HG03342 (cell line): ENCODE measurements at regions not wholly inside any gene's neighbourhood (a gene's known extent, or its start where the extent isn't known, plus 50 kb on each side); places are given as distances from the start of the nearest gene placed in this dataset.

Source experiments
- ATAC-seq: cut with Tn5 transposase; IDR thresholded peaks from one replicate; pipeline ENCODE4 v1.9.1; 2021; ENCODE audit warnings: mild to moderate bottlenecking, moderate library complexity; ENCODE audit not compliant: unreplicated experiment

DNA sequence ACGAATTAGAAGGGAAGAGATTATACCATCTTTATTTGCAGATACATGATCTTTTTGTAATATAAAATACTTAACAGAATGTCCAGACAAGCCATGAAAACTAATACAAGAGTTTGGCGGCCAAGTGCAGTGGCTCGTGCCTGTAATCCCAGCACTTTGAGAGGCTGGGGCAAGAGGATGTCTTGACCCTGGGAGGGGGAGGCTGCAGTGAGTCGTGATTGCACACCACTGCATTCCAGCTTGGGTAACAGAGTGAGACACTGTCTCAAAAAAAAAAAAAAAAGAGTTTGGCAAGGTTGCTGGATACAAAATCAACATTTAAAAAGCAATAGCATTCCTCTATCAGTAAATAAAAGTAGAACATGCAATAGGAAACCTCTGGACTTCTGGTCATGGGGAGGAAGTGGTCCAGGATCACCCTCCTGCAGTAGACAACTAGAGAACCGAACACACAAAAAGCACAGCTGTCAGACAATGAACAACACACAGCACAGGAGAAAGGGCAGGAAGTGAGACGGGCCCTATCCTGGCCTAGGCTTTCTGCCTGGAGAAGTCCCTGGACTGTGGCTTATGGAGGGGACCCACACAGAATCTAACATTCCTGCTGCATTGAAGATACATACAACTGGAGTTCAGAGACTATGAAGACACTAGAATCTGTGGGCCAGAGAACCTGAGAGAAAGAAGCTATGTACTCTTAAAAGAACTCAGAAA is 118.9 kb upstream of the ARL4C start:
- ATAC-seq, result no peak

GRCh38 chr2:234611209-234611608 is 114.3 kb upstream of the ARL4C start:
- ATAC-seq, result no peak

GRCh38 chr2:234608946-234609345 is 112.1 kb upstream of the ARL4C start:
- no peak for ATAC-seq

- no peak for ATAC-seq
These were observed 110.8 kb upstream of the ARL4C start for GRCh38 chr2:234607691-234608090.

DNA sequence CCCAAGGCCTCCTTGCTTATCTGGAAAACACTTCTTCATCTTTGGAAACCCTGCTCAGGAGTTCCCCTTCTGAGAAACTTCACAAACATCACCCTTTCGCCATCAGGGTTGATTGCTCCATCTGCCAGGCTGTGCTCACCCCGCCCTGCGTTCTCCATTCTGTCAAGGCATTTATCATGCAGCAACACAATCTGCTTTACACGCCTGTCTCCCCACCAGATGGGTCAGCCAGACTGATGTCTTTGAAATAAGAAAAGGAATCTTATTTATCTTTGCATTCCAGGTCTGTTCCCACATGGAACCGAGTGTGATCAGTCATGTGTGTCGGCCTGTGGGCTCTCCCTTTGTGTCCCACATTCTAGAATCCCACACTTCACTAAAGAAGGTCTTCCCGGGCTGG is 110.0 kb upstream of the ARL4C start:
- no peak for ATAC-seq

DNA sequence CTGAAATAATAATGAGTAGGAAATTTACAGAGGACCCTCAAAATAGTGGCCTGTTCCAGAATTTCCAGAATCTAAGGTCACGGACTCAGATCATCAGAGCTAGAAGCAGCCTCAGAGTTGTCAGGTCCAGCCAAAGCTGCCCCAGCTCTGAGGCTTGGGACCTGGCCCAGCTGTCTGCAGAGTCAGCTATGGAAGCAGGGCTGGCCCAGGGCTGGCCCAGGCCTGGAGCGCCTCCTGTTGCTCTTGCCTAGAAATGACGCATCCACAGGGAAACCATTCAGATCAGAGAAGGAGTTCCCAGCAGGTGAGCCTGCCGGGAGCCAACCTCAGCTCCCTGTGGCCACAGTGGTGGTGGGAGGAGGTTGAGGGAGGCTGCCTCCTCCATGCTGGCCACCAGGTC is 106.7 kb upstream of the ARL4C start:
- no peak for ATAC-seq

DNA sequence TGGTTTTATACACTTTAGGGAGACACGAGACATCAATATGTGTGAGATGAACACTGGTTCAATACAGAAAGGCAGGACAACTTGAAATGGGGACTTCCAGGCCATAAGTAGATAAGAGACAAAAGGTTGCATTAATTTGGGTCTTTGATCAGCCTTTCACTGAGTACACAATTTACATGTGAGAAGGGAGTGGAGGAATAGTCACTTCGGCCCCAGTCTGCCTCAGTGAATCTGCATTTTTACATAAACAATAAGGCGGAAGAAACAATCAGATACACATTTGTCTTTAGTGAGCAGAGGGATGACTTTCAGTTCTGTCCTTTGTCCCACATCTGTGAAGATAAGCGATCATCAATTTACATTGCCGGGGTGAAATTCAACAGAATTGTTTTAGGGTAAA is 104.3 kb upstream of the ARL4C start:
- no peak for ATAC-seq

GRCh38 chr2:234597576-234597861 is 100.6 kb upstream of the ARL4C start:
- no peak for ATAC-seq

DNA sequence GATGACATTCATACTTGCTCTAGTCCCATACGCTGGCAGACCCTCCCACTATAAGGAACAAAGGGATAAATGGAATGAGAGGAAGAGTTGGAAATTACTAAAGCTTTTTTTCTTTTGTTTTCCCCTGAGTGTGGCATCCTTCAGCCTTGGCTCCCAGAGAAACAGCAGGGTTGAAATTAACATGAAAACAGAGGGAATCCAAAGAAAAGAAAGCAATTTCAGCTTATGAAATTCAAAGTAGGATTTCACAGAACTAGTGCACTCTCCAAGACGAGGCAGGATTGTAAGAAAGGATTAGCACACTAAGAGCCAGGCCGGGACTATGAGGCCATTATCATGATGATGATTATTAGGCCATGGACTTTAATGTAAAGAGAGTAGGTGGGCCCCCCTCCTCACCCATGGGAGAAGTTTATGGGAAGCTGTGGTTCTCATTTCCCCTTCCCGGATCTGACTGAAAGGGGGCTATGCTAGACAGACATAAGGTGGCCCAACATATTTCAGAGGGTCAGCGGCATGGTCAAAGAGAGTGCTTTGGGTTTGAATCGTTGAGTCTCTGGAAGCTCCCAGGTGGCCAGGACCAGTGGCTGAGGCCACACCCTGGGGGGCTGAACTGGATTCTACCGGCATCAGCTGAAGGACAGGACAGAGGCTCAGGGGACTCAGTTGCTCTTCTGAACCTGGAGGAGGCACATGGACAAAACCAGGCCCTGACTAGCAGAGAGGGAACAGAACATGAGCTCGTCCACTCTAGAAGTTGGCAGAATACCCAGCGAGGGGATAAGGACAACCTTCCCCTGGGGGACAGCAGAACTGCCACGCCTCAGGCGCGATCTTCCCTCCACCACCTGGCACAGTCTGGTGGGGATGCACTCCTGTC is 100.1 kb upstream of the ARL4C start:
- ATAC-seq, result no peak

GRCh38 chr2:234595829-234596228 is 98.9 kb upstream of the ARL4C start:
- ATAC-seq, result no peak

DNA sequence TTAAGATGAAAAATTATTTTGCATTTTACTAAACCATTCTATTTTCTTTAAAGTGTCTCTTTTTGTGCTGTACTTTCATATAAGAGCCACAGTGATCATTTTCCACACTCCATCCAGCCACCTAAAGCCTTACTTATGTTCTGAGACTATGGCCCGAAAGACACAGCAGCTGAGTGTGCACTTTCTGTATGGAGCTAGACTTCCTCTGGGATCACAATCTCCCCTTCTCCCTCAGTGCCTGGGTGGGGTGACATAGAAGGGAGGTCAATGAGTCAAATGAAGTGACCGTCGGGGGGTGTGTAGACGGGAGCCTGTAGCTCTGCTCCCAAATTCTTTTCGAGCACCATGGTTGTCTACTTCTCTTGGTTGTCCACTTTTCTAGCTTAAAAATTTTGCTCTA is 97.8 kb upstream of the ARL4C start:
- ATAC-seq, result no peak

DNA sequence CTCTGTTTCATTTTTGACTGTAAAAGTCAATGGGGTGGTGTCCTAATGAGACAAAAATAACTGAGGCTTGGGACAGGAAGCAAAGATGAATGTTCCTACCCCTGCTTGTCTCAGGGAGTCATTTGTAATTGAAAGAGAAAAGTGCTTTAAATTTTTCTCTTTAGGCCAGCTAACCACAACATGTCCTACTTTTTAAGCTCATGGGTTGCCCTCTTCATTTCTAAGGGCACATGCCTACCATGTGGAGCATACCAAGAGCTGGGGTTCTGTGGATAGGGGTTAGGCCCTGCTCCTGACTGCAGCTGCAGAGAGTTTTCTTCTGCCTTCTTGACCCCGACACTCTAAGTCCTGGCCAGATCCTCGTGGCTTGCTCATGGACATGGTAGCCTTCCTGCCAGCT is 96.8 kb upstream of the ARL4C start:
- ATAC-seq, result no peak

- ATAC-seq, result no peak
These were observed 95.7 kb upstream of the ARL4C start for GRCh38 chr2:234592541-234592940.

DNA sequence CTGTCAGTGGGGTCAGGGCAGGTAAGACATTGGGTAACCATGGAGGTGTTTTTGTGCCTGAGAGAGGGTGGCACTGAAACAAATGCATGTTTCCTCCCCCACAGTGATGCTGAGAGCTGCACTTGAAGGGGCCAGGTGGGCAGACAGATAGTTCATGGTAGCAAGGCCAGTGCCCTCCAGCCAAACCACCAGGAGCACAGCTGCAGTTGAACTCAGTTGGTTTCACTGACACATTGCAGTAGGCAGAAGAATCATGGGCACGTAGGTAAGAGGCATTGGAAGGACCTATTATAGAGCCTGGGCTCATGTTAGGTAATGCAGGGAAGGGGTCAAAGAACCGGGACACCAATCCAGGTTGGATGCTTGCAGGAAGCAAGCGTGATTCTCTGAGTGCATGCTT is 93.2 kb upstream of the ARL4C start:
- no peak for ATAC-seq

DNA sequence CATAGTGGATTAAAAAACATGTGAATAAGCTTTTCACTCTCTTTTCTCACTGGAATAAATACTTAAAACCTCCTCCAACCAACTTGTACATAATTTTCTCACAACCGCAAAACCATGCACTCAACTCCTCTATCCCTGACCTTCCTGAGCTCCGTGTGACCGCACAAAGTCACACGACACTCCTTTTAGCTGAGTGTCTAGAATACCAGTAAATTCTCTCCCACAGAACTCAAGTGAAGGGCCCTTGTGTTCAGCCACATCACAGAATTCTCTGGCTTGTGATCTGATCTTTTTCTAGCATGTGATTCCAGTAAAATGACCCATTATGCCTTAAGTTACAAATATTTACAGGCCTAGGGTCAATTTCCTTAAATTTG is 91.2 kb upstream of the ARL4C start:
- ATAC-seq, result no peak

- no peak for ATAC-seq
These were observed 90.6 kb upstream of the ARL4C start for GRCh38 chr2:234587341-234588053.

- no peak for ATAC-seq
These were observed 86.5 kb upstream of the ARL4C start for GRCh38 chr2:234583331-234583730.

GRCh38 chr2:234580686-234581085 is 83.8 kb upstream of the ARL4C start:
- ATAC-seq, result no peak

DNA sequence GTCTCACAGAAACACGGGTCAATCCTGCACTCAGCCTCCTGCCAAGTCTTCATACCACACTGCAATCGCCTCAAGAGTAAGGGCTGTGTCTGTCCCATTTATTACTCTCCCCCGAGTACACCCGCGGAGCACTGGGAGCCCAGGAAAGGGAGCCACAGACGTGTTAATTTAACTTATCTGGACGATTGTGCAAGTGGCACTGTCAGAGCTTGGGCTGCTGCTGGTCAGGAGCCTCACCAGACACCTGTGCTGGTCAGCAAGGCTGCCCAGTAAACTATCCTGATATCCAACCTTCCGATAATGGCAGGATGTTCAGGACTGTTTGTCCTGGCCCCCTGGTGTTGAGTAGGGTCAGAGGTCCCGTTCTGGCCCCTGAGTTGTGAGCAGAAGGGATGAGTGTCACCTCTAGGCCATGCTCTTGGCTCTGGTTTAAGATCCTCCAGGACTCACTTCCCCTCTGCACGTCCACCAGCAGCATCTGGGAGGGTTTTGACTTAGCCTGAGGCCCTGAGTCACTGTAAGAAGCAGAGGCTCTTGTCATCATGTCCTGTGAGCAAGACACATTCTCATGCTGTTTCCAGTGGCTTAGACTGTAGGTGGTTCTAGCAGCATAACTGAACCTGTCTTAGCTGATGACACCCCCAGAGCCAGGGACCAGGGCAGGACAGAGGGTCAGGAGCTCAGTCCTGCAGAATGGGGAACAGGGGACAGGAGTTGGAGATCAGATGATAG is 82.5 kb upstream of the ARL4C start:
- no peak for ATAC-seq

DNA sequence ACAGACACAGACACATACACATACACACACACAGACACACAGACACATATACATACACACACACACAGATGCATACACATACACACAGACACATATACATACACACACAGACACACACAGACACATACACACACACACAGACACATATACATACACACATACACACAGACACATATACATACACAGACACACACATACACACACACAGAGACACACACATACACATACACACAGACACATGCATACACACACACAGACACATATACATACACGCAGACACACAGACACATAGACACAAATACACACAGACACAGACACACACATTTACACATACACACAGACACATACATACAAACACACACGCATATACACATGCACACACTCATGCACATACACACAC is 81.5 kb upstream of the ARL4C start:
- no peak for ATAC-seq

DNA sequence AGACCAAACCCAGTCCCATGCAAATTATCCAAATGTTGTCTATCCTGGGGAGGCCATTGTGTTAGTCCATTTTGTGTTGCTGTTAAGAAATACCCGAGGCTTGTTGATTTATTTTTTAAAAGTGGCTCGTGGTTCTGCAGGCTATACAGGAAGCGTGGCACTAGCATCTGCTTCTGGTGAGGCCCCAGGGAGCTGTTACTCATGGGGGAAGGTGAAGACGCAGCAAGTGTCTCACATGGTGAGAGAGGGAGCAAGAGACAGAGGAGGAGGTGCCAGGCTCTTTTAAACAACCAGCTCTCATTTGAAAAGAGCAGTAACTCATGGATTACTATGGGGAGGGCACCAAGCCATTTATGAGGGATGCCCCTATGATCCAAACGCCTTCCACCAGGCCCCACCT is 80.3 kb upstream of the ARL4C start:
- no peak for ATAC-seq
